HEK293T (cell line): ENCODE measurements at regions not wholly inside any gene's neighbourhood (a gene's known extent, or its start where the extent isn't known, plus 50 kb on each side); places are given as distances from the start of the nearest gene placed in this dataset.

ENCODE experiments used
- CTBP1 ChIP-seq: fragments of 450-650 bp; IDR thresholded peaks from 2 replicates; pipeline ENCODE4 v1.6.1; 2016; ENCODE audit warnings: borderline replicate concordance
- ELF4 ChIP-seq: fragments of 450-650 bp; IDR thresholded peaks from 2 replicates; pipeline ENCODE4 v1.6.1; 2017; ENCODE audit warnings: antibody characterized with exemption
- FOXM1 ChIP-seq: fragments of 450-650 bp; IDR thresholded peaks from 2 replicates; pipeline ENCODE4 v1.6.1; 2017; ENCODE audit warnings: mild to moderate bottlenecking, borderline replicate concordance

DNA sequence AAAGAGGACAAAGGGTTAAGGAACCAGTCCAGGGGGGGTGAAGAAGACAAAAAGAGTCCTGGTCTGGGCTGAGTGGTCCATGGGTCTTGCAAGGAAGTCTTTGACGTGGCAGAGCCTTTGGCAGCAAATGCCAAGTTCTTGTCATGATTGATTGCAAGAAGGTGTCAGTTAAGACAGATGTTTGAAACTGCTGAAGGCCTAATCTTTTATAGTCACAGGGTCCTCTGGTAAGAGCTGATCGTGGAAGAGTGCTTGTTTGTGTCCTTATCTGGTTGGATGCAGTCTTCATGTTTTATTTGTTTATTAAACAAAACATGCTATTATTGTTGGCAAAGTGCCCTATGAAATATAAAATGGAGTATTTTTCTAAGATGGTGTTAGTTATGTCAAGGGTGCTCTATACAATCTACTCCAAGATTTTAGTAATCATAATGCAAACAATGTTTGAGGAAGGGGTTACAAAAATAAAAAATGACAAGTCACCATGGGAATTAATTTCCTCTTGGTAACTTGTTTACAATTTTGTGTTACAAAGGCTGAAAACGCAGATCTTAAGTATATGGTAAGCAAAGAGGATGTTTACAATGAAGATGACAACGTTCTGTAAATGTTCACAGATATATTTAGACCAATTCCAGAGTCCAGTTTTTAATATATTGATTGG lies 85.9 kb downstream of the MAGED4 start:
- TF ChIP-seq CTBP1 (no peak), FOXM1 (no peak), ELF4 (no peak)
